Natural killer cell (primary cell): ENCODE measurements at regions not wholly inside any gene's neighbourhood (a gene's known extent, or its start where the extent isn't known, plus 50 kb on each side); places are given as distances from the start of the nearest gene placed in this dataset.
"Not testable (repeated sequence)": the region's sequence is repeated elsewhere in the genome, so short reads cannot be mapped to it uniquely, and the experiment has no call there.

Source experiments
- ATAC-seq, 3 donors: fragments of 150-1000 bp in 2 of 3; fragments of 200-7000 bp in 1 of 3; cut with Tn5 transposase; 1 replicate in 1 of 3; 2 replicates in 2 of 3; pipeline ENCODE4 v1.10.0; 2021; ENCODE audit warnings: mild to moderate bottlenecking in 2 of 3, moderate library complexity in 2 of 3
- DNase-seq, 2 donors: peaks; one replicate each; pipeline versions ENCODE4 v3.0.0 to v3.0.0-alpha.2; 2013 to 2021; ENCODE audit warnings: mixed read lengths in 1 of 2
- H3K27ac ChIP-seq: one replicate; pipeline ENCODE4 v1.5.1; 2013; ENCODE audit warnings: mild to moderate bottlenecking, low read length
- H3K27me3 ChIP-seq: one replicate; pipeline ENCODE4 v1.6.1; 2013; ENCODE audit warnings: low read length; ENCODE audit not compliant: control insufficient read depth, insufficient read depth
- H3K36me3 ChIP-seq: one replicate; pipeline ENCODE4 v1.6.1; 2013; ENCODE audit warnings: low read length; ENCODE audit not compliant: control insufficient read depth, insufficient read depth
- H3K4me1 ChIP-seq: one replicate; pipeline ENCODE4 v1.6.1; 2013; ENCODE audit warnings: low read length; ENCODE audit not compliant: control insufficient read depth, insufficient read depth
- H3K4me3 ChIP-seq: one replicate; pipeline ENCODE4 v1.5.1; 2013; ENCODE audit warnings: low read length
- H3K9me3 ChIP-seq: one replicate; pipeline ENCODE4 v1.6.1; 2013; ENCODE audit warnings: low read length; ENCODE audit not compliant: control insufficient read depth, insufficient read depth
- H3K27ac Mint-ChIP-seq, 2 donors: one replicate each; pipeline ENCODE4 v1.8.0; 2022; ENCODE audit warnings: mild to moderate bottlenecking in 2 of 2, mixed read lengths in 2 of 2, moderate library complexity in 1 of 2
- H3K27me3 Mint-ChIP-seq, 2 donors: one replicate each; pipeline ENCODE4 v1.8.0; 2022; ENCODE audit warnings: low read depth in 2 of 2, mixed read lengths in 2 of 2
- H3K36me3 Mint-ChIP-seq: one replicate; pipeline ENCODE4 v1.8.0; 2022; ENCODE audit warnings: mixed read lengths
- H3K4me1 Mint-ChIP-seq, 2 donors: one replicate each; pipeline ENCODE4 v1.8.0; 2022; ENCODE audit warnings: mixed read lengths in 2 of 2
- H3K4me3 Mint-ChIP-seq: one replicate; pipeline ENCODE4 v1.8.0; 2022; ENCODE audit warnings: mild to moderate bottlenecking, moderate library complexity, mixed read lengths
- H3K9me3 Mint-ChIP-seq, 2 donors: one replicate each; pipeline ENCODE4 v1.8.0; 2022; ENCODE audit warnings: mixed read lengths in 2 of 2
- WGBS: methylation state at CpG from one replicate; pipeline ENCODE4 v1.1.7; 2013; ENCODE audit warnings: missing lambda C conversion rate; ENCODE audit not compliant: insufficient coverage; 5-methylcytosine and 5-hydroxymethylcytosine counted together
- intact Hi-C: fragments of 100-400 bp; cut with micrococcal nuclease; formaldehyde crosslinking; loops from one replicate; pipeline ENCODE4 v1.14.2; 2022
- TF ChIP-seq, protein P1 (sequence below): fragments of 200-600 bp; IDR thresholded peaks from one replicate; pipeline ENCODE4 v1.8.0; 2022; ENCODE audit warnings: antibody characterized with exemption

DNA sequence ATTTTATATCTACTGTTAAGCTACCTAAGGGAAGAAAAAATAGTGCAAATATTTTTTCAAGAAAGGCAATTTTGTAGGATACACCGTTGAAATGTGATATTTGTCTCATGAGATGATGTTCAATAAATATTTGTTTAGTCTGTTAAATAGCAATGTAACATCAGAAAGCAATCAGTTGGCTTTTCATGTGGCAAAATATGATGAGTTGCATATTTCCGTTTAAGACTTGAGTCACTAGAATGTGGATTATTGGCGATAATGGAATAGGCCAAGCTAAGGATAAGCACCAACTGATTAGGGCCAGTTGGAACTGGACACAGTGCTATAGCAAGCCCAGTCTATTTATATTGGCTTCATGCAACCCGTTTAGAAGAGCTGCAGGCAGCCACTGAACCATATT, 250.4 kb upstream of the SLC16A7 start:
- WGBS: 76% methylated on average over 4 of the region's 4 CpGs

DNA sequence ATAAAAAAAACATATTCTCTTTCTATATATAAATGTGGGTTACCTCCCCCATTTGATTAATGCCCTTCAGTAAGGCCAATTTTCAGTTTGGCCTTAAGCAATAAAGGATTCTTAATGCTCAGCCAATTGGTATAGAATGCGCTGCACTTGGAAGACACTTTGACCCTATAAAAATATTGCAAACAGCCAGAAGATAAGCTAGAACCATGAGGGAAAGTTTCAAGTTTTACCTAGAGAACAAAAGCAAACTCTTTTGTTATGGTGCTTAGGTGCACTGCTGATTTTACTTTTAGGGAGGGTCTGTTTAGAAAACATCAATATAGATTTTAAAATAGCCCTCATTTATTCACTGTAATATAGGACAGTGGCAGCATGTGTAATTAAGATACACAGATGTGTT, 251.6 kb upstream of the SLC16A7 start:
- Histone ChIP-seq H3K4me3 (no peak overlapping the region), H3K4me1 (no peaks in the 10 kb centered on the region), H3K36me3 (no peaks in the 10 kb centered on the region), H3K9me3 (no peaks in the 10 kb centered on the region), H3K27me3 (no peaks in the 10 kb centered on the region), H3K27ac (no peak overlapping the region)
- DNase-seq (no peak), ATAC-seq (no peak)
- H3K27ac Mint-ChIP-seq: no peak overlapping the region
- WGBS: 0% methylated on average over 1 of the region's 1 CpG
- TF ChIP-seq, protein P1, sequence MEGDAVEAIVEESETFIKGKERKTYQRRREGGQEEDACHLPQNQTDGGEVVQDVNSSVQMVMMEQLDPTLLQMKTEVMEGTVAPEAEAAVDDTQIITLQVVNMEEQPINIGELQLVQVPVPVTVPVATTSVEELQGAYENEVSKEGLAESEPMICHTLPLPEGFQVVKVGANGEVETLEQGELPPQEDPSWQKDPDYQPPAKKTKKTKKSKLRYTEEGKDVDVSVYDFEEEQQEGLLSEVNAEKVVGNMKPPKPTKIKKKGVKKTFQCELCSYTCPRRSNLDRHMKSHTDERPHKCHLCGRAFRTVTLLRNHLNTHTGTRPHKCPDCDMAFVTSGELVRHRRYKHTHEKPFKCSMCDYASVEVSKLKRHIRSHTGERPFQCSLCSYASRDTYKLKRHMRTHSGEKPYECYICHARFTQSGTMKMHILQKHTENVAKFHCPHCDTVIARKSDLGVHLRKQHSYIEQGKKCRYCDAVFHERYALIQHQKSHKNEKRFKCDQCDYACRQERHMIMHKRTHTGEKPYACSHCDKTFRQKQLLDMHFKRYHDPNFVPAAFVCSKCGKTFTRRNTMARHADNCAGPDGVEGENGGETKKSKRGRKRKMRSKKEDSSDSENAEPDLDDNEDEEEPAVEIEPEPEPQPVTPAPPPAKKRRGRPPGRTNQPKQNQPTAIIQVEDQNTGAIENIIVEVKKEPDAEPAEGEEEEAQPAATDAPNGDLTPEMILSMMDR: no peak
- H3K4me3 Mint-ChIP-seq: no peak overlapping the region
- intact Hi-C loops: no loop called here
- no peaks in the 10 kb centered on the region for H3K27me3 Mint-ChIP-seq
- H3K4me1 Mint-ChIP-seq: no peaks in the 10 kb centered on the region
- peaks cover 14 to 15% of the 10 kb centered on the region in 2 donors for H3K9me3 Mint-ChIP-seq
- peaks cover 8% of the 10 kb centered on the region for H3K36me3 Mint-ChIP-seq

More for the DNA sequence above, 250.4 kb upstream of the SLC16A7 start:
- no peaks in the 10 kb centered on the region for H3K4me1 Mint-ChIP-seq
- TF ChIP-seq, protein P1: no peak
- Histone ChIP-seq H3K9me3 (no peaks in the 10 kb centered on the region), H3K4me1 (no peaks in the 10 kb centered on the region), H3K27ac (no peak overlapping the region), H3K27me3 (no peaks in the 10 kb centered on the region), H3K36me3 (no peaks in the 10 kb centered on the region), H3K4me3 (no peak overlapping the region)
- H3K27ac Mint-ChIP-seq: no peak overlapping the region
- H3K9me3 Mint-ChIP-seq: peaks cover 12 to 15% of the 10 kb centered on the region in 2 donors
- H3K36me3 Mint-ChIP-seq: peaks cover 3% of the 10 kb centered on the region
- ATAC-seq: no peak
- H3K27me3 Mint-ChIP-seq: no peaks in the 10 kb centered on the region
- no peak overlapping the region for H3K4me3 Mint-ChIP-seq
- DNase-seq: no peak
- intact Hi-C loops: no loop called here

DNA sequence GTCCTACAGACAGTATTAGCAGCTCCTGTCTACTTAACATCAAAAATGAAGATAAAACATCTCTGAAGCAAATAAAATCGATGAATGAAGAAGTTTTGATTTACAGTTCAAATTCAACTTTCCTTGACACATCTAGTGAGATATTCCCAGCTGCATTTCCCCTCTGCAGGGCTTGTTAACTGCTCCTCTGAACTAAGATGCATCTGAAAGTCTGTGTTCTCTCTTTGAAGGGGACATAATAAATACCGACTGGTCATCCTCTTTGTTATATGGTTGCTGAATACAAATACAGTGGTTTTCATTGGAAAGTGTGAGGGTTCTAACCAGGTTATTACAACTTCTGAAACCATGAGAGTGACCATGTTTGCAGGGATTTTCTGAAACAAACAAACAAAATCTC, 266.4 kb upstream of the SLC16A7 start:
- 84% methylated on average over 2 of the region's 2 CpGs for WGBS
- H3K4me1 Mint-ChIP-seq: no peaks in the 10 kb centered on the region
- intact Hi-C loops: no loop called here
- Histone ChIP-seq H3K27me3 (no peaks in the 10 kb centered on the region), H3K9me3 (no peaks in the 10 kb centered on the region), H3K36me3 (no peaks in the 10 kb centered on the region), H3K4me1 (no peaks in the 10 kb centered on the region), H3K27ac (no peak overlapping the region), H3K4me3 (no peak overlapping the region)
- H3K4me3 Mint-ChIP-seq: no peak overlapping the region
- H3K27me3 Mint-ChIP-seq: no peaks in the 10 kb centered on the region
- no peak overlapping the region for H3K27ac Mint-ChIP-seq
- no peaks in the 10 kb centered on the region for H3K36me3 Mint-ChIP-seq
- TF ChIP-seq, protein P1: no peak
- DNase-seq (no peak), ATAC-seq (no peak)
- peaks cover 6 to 8% of the 10 kb centered on the region in 2 donors for H3K9me3 Mint-ChIP-seq

DNA sequence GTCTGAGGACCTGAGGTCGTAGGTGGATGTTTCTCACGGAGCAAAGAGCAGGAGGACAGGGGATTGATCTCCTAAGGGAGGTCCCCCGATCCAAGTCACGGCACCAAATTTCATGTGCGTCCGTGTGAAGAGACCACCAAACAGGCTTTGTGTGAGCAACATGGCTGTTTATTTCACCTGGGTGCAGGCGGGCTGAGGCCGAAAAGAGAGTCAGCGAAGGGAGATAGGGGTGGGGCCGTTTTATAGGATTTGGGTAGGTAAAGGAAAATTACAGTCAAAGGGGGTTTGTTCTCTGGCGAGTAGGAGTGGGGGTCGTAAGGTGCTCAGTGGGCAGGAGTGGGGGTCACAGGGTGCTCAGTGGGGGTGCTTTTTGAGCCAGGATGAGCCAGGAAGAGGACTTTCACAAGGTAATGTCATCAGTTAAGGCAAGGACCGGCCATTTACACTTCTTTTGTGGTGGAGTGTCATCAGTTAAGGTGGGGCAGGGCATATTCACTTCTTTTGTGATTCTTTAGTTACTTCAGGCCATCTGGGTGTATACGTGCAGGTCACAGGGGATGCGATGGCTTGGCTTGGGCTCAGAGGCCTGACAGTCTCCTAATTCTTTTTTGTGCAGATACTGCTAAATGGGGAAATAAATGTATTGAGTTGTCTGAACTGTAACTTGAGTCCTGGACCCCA, 267.3 kb upstream of the SLC16A7 start:
- H3K27me3 ChIP-seq, H3K4me3 ChIP-seq, DNase-seq, H3K36me3 ChIP-seq, H3K36me3 Mint-ChIP-seq, H3K27ac ChIP-seq, H3K9me3 Mint-ChIP-seq, H3K27ac Mint-ChIP-seq, H3K9me3 ChIP-seq, H3K27me3 Mint-ChIP-seq, H3K4me3 Mint-ChIP-seq, H3K4me1 ChIP-seq, ATAC-seq, intact Hi-C loops, H3K4me1 Mint-ChIP-seq: not testable (repeated sequence)
- WGBS: 73% methylated on average over 15 of the region's 15 CpGs

DNA sequence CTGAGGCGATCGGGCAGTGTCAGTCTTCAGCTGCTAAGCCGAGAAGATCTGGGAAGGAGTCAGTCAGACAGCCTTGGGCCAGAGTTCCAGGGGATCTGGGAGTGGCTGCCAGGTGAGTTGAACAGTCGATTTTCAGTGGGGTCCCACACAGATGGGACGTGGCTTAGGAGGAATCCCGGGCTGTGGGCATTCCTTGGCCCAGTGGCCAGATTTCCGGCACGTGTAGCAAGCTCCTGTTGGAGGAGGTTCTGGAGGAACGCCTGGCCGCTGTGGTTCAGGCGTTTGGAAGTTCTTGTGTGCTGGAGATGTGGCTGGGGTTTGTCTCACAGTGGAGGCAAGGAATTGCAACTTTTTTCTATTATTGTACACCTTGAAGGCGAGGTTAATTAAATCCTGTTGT, 269.4 kb upstream of the SLC16A7 start:
- H3K4me3 ChIP-seq, H3K27me3 Mint-ChIP-seq, H3K9me3 ChIP-seq, H3K4me1 ChIP-seq, DNase-seq, H3K4me3 Mint-ChIP-seq, ATAC-seq, H3K36me3 Mint-ChIP-seq, H3K4me1 Mint-ChIP-seq, H3K27ac ChIP-seq, H3K27me3 ChIP-seq, H3K36me3 ChIP-seq, H3K27ac Mint-ChIP-seq, H3K9me3 Mint-ChIP-seq, intact Hi-C loops: not testable (repeated sequence)
- WGBS: 84% methylated on average over 6 of the region's 12 CpGs
